Suprapubic skin (tissue), 4 donors: ENCODE measurements at regions not wholly inside any gene's neighbourhood (a gene's known extent, or its start where the extent isn't known, plus 50 kb on each side); places are given as distances from the start of the nearest gene placed in this dataset.

Experiments used
- DNase-seq, 2 donors: peaks; one replicate each; pipeline ENCODE4 v3.0.0-alpha.2; 2019; ENCODE audit warnings: low spot score in 2 of 2
- H3K27ac ChIP-seq: fragments of 200-600 bp; sonication (generic); one replicate; pipeline ENCODE4 v1.5.1; 2019
- H3K27me3 ChIP-seq: fragments of 200-600 bp; sonication (generic); one replicate; pipeline ENCODE4 v1.5.1; 2019
- H3K36me3 ChIP-seq: fragments of 200-600 bp; sonication (generic); one replicate; pipeline ENCODE4 v1.5.1; 2019
- H3K4me1 ChIP-seq: fragments of 200-600 bp; sonication (generic); one replicate; pipeline ENCODE4 v1.5.1; 2019
- H3K4me3 ChIP-seq: fragments of 200-600 bp; sonication (generic); one replicate; pipeline ENCODE4 v1.5.1; 2019; ENCODE audit warnings: mild to moderate bottlenecking
- H3K9me3 ChIP-seq: fragments of 200-600 bp; sonication (generic); one replicate; pipeline ENCODE4 v1.5.1; 2019
- EP300 ChIP-seq: sonication (generic); formaldehyde crosslinking; IDR thresholded peaks from one replicate; pipeline ENCODE4 v1.6.1; 2017; ENCODE audit warnings: antibody characterized with exemption
- POLR2A ChIP-seq, 2 donors: fragments of 450-650 bp; IDR thresholded peaks; one replicate each; pipeline ENCODE4 v1.6.1; 2017; ENCODE audit warnings: antibody characterized with exemption in 2 of 2, mild to moderate bottlenecking in 2 of 2, moderate library complexity in 2 of 2
- POLR2AphosphoS5 ChIP-seq, 3 donors: sonication (generic); formaldehyde crosslinking; IDR thresholded peaks; one replicate each; pipeline ENCODE4 v1.6.1; 2017; ENCODE audit warnings: antibody characterized with exemption in 3 of 3
- WGBS: methylation state at CpG from one replicate; pipeline ENCODE4 v1.1.5; 2018; 5-methylcytosine and 5-hydroxymethylcytosine counted together
- TF ChIP-seq, protein P1 (sequence below), 2 donors: fragments of 200-600 bp in 1 of 2; fragments of 450-650 bp in 1 of 2; sonication (generic) in 1 of 2; IDR thresholded peaks; one replicate each; pipeline ENCODE4 v1.5.1; 2016 to 2019; ENCODE audit warnings: antibody characterized with exemption in 2 of 2, mild to moderate bottlenecking in 1 of 2, moderate library complexity in 1 of 2

DNA sequence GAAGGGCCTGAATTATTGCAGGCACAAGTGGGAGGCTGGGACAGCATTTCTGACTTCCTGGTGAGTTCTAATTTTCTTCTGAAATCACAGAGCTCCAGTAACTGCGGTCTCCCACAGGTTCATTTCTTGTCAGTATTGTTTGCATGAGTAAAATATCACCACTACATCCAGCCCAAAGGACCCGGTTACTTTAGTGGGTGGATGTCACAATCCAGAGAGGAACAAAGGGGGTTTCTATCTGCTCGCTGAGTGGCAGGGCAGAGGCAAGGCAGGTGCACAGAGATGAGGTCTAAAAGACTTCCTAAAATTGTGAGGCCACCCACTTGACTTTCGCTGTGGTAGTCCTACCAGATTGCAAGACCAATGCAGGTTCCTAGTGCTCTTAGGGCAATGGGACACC, 800.4 kb upstream of the ID2 start:
- TF ChIP-seq, protein P1, sequence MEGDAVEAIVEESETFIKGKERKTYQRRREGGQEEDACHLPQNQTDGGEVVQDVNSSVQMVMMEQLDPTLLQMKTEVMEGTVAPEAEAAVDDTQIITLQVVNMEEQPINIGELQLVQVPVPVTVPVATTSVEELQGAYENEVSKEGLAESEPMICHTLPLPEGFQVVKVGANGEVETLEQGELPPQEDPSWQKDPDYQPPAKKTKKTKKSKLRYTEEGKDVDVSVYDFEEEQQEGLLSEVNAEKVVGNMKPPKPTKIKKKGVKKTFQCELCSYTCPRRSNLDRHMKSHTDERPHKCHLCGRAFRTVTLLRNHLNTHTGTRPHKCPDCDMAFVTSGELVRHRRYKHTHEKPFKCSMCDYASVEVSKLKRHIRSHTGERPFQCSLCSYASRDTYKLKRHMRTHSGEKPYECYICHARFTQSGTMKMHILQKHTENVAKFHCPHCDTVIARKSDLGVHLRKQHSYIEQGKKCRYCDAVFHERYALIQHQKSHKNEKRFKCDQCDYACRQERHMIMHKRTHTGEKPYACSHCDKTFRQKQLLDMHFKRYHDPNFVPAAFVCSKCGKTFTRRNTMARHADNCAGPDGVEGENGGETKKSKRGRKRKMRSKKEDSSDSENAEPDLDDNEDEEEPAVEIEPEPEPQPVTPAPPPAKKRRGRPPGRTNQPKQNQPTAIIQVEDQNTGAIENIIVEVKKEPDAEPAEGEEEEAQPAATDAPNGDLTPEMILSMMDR (IDR thresholded peaks at IDR 0.05): no peak
- TF ChIP-seq POLR2A (IDR thresholded peaks at IDR 0.05): no peak
- TF ChIP-seq POLR2AphosphoS5 (IDR thresholded peaks at IDR 0.05): no peak
- no peak for TF ChIP-seq EP300
- DNase-seq: no peak
- no peaks in the 10 kb centered on the region for H3K9me3 ChIP-seq
- no peak overlapping the region for H3K27ac ChIP-seq
- H3K4me3 ChIP-seq: no peak overlapping the region
- no peaks in the 10 kb centered on the region for H3K36me3 ChIP-seq
- no peaks in the 10 kb centered on the region for H3K27me3 ChIP-seq
- no peaks in the 10 kb centered on the region for H3K4me1 ChIP-seq
- 82% methylated on average over 4 of the region's 4 CpGs for WGBS

DNA sequence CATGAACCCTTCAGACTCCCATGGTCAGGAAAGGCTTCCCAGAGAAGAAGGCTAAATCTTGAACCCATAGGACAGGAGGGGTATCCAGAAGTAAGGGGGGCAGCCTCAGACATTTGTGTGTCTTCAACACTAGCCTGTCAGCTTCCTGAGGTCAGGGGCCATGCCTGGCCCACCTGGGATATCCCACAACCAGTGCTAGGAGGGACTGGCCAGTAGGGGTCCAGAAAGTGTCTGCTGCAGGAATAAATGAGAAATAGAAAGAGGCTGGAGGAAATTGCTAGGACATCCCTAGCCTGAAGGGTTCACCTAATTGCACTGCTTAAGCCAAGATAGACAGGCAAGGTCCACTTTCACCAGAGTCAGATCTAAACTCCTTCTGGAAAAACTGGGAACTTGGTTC, 799.6 kb upstream of the ID2 start:
- H3K27me3 ChIP-seq: no peaks in the 10 kb centered on the region
- H3K9me3 ChIP-seq: no peaks in the 10 kb centered on the region
- TF ChIP-seq EP300: no peak
- TF ChIP-seq POLR2AphosphoS5 (IDR thresholded peaks at IDR 0.05): no peak
- TF ChIP-seq POLR2A (IDR thresholded peaks at IDR 0.05): no peak
- TF ChIP-seq, protein P1 (IDR thresholded peaks at IDR 0.05): no peak
- H3K36me3 ChIP-seq: no peaks in the 10 kb centered on the region
- no peak overlapping the region for H3K27ac ChIP-seq
- no peaks in the 10 kb centered on the region for H3K4me1 ChIP-seq
- DNase-seq: no peak
- H3K4me3 ChIP-seq: no peak overlapping the region

DNA sequence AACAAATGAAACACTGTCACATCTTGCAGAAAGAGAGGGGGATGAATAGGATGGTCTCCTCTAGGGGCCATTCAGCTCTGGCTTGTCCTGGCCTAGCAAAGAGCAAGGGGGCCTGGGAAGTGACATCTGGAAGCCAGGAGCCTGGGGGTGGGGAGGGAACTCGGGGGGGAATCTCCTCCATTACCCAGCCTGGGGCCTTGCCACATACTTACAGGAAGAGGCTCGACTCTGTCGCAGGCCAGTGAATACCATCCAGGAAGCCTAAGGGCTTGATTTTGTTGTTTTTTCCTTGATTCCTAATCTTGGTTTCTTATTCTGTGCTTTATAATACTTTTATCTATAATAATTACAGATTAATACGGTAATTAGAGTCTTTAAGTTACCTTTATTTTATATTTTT, 797.5 kb upstream of the ID2 start:
- TF ChIP-seq, protein P1 (IDR thresholded peaks at IDR 0.05): no peak
- no peak for TF ChIP-seq POLR2A (IDR thresholded peaks at IDR 0.05)
- TF ChIP-seq EP300: no peak
- no peak for TF ChIP-seq POLR2AphosphoS5 (IDR thresholded peaks at IDR 0.05)
- H3K4me3 ChIP-seq: no peak overlapping the region
- DNase-seq: no peak
- H3K9me3 ChIP-seq: no peaks in the 10 kb centered on the region
- no peaks in the 10 kb centered on the region for H3K36me3 ChIP-seq
- no peak overlapping the region for H3K27ac ChIP-seq
- H3K27me3 ChIP-seq: no peaks in the 10 kb centered on the region
- H3K4me1 ChIP-seq: no peaks in the 10 kb centered on the region
- 74% methylated on average over 4 of the region's 4 CpGs for WGBS

DNA sequence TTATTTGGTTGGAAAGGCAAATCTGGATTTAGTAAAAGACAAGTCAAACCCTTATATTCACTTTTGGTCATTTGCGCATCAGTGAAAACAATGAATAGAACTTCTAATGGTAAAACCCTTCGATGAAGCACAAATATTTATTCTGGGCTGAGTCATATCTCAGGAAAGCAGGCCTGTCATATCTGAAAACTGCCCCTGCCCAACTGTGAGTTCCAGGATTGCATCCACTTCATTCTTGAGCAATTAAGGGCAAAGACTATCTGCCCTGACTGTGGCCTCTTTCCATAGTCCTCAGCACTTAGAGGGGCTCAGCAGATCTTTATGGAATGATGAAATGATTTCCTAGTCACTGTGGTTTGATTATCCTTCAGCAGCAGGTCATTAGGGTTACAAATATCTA, 795.2 kb upstream of the ID2 start:
- H3K27ac ChIP-seq: no peak overlapping the region
- TF ChIP-seq, protein P1 (IDR thresholded peaks at IDR 0.05): no peak
- TF ChIP-seq EP300: no peak
- TF ChIP-seq POLR2A (IDR thresholded peaks at IDR 0.05): no peak
- TF ChIP-seq POLR2AphosphoS5 (IDR thresholded peaks at IDR 0.05): no peak
- H3K9me3 ChIP-seq: no peaks in the 10 kb centered on the region
- H3K4me3 ChIP-seq: no peak overlapping the region
- no peaks in the 10 kb centered on the region for H3K36me3 ChIP-seq
- DNase-seq: no peak
- 95% methylated on average over 2 of the region's 2 CpGs for WGBS
- H3K27me3 ChIP-seq: no peaks in the 10 kb centered on the region
- H3K4me1 ChIP-seq: no peaks in the 10 kb centered on the region

DNA sequence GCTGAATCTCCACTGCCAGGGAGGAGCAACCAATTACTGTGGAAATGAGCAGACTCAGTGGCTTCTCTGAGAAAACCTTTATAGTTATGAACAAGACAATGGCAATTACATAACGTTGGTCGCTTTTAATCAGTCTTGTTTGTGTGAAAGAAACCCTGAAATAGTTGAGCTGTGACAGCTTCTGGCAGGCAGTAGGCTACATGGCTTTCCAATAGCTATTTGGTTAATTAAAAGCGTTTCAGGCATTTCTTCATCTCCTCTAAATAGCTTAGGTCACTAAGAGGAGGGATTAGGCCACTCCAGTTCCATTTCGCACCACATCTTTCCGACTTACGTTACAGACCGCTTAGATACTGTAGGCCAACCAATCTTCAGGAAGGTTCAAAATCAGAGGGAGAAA, 794.4 kb upstream of the ID2 start:
- 82% methylated on average over 7 of the region's 7 CpGs for WGBS
- Histone ChIP-seq H3K36me3 (no peaks in the 10 kb centered on the region), H3K27ac (no peak overlapping the region), H3K4me1 (no peaks in the 10 kb centered on the region), H3K4me3 (no peak overlapping the region), H3K9me3 (no peaks in the 10 kb centered on the region), H3K27me3 (no peaks in the 10 kb centered on the region)
- DNase-seq: no peak
- TF ChIP-seq POLR2A (IDR thresholded peaks at IDR 0.05): no peak
- no peak for TF ChIP-seq POLR2AphosphoS5 (IDR thresholded peaks at IDR 0.05)
- TF ChIP-seq, protein P1 (IDR thresholded peaks at IDR 0.05): no peak
- TF ChIP-seq EP300: no peak
